ENCODE measurements at regions not wholly inside any gene's neighbourhood (a gene's known extent, or its start where the extent isn't known, plus 50 kb on each side); places are given as distances from the start of the nearest gene placed in this dataset.
"Not testable (repeated sequence)": the region's sequence is repeated elsewhere in the genome, so short reads cannot be mapped to it uniquely, and the experiment has no call there.

DNA sequence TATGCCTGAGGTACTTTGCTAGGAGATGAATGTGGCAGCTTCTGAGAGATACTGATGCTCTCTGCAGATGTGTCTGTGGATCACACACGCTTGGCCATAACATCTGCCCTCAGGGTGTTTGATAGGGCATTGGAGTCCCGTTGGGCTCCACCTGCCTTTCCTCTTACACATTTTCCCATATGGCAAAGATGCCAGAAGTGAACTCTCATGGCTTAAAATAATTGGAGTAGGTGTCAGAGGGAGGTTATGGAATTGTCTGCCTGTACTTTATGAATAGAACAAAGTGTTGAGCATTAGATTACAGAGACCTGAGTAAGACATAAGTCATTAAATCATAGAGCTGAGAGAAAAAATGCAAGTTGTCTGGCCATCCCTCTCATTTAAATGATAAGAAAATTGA is 75.3 kb upstream of the PNPT1 start:
- peaks cover 7% of the 10 kb centered on the region for H3K27me3 Mint-ChIP-seq
- intact Hi-C loops (cut with DNase I, micrococcal nuclease): no loop called here
- DNase-seq: no peak
- no peaks in the 10 kb centered on the region for H3K4me1 Mint-ChIP-seq
- H3K27ac Mint-ChIP-seq: no peak overlapping the region
- ChIA-PET CTCF (no interaction called here), POLR2A (no interaction called here)
- no peaks in the 10 kb centered on the region for H3K36me3 Mint-ChIP-seq (ENCODE audit: low read depth)
- no peak overlapping the region for H3K4me3 Mint-ChIP-seq
- no peak for ATAC-seq
- no peaks in the 10 kb centered on the region for H3K9me3 Mint-ChIP-seq (ENCODE audit: low read depth)

DNA sequence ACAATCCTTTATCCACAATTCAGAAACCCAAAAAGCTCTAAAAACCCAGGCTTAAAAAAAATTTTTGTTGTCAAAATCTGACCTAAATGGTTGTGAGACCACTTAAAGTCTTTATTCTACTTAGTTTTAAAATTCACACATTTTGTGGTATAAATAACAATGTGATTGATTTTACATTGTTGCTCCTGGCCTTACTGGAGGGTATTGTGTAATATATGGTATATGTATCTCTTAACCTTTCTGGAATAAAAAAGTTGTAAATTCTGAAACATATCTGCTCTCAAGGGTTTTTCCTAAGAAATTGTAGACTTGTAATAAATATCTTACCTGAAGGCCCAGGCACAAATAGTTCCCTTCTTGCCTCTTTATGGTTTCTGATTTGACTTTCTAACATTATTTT is 73.3 kb upstream of the PNPT1 start:
- no peaks in the 10 kb centered on the region for H3K9me3 Mint-ChIP-seq (ENCODE audit: low read depth)
- intact Hi-C loops (cut with DNase I, micrococcal nuclease): no loop called here
- no peaks in the 10 kb centered on the region for H3K4me1 Mint-ChIP-seq
- ChIA-PET POLR2A (no interaction called here), CTCF (no interaction called here)
- no peak overlapping the region for H3K27ac Mint-ChIP-seq
- peaks cover 7% of the 10 kb centered on the region for H3K27me3 Mint-ChIP-seq
- ATAC-seq: no peak
- no peaks in the 10 kb centered on the region for H3K36me3 Mint-ChIP-seq (ENCODE audit: low read depth)
- no peak overlapping the region for H3K4me3 Mint-ChIP-seq
- DNase-seq: no peak

DNA sequence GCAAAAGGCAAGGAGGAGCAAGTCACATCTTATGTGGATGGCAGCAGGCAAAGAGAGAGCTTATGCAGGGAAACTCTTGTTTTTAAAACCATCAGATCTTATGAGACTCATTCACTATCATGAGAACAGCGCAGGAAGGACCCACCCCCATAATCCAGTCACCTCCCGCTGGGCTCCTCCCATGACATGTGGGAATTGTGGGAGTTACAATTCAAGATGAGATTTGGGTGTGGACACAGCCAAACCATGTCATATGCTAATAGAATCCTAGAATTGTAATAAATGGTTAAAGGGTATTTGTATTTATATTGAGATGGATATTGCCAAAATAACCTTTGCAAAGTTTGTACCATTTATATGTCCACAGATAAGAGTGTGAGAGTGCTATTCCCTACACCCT is 72.1 kb upstream of the PNPT1 start:
- H3K36me3 Mint-ChIP-seq (ENCODE audit: low read depth); H3K4me3 Mint-ChIP-seq; H3K9me3 Mint-ChIP-seq (ENCODE audit: low read depth); intact Hi-C loops (cut with DNase I, micrococcal nuclease); H3K27ac Mint-ChIP-seq; DNase-seq; H3K4me1 Mint-ChIP-seq; H3K27me3 Mint-ChIP-seq; POLR2A ChIA-PET; ATAC-seq; CTCF ChIA-PET: not testable (repeated sequence)

DNA sequence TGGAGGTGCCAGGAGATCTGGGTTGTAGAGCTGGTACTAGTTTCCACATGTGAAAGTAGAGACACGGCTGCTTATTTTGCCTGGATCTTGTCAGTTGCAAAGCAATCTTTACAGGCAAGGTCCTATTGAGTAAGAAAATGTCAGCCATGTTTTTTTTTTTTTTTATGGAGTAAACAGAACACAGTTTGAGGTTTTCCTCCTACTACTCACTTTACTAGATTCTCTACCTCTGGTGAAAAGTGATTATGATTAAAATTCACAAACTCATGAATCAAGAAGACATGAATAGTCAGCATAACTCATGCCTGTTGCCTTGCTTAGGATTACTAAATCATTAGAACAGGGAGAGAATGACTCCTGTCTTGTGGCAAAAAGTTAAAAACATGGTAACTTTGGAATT is 70.1 kb upstream of the PNPT1 start:
- ChIA-PET POLR2A (no interaction called here), CTCF (no interaction called here)
- intact Hi-C loops (cut with DNase I, micrococcal nuclease): no loop called here
- H3K9me3 Mint-ChIP-seq (ENCODE audit: low read depth): no peaks in the 10 kb centered on the region
- H3K4me1 Mint-ChIP-seq: no peaks in the 10 kb centered on the region
- H3K36me3 Mint-ChIP-seq (ENCODE audit: low read depth): no peaks in the 10 kb centered on the region
- no peak overlapping the region for H3K27ac Mint-ChIP-seq
- H3K27me3 Mint-ChIP-seq: peaks cover 7% of the 10 kb centered on the region
- no peak for DNase-seq
- no peak for ATAC-seq
- no peak overlapping the region for H3K4me3 Mint-ChIP-seq

- no peak overlapping the region for H3K27ac Mint-ChIP-seq
- CTCF ChIA-PET: no interaction called here
- H3K27me3 Mint-ChIP-seq: peaks cover 6% of the 10 kb centered on the region
Measured at GRCh38 chr2:55761526-55761925, 67.9 kb upstream of the PNPT1 start.

GRCh38 chr2:55761024-55761423 is 67.4 kb upstream of the PNPT1 start:
- DNase-seq (no peak), ATAC-seq (no peak)
- Mint-ChIP-seq H3K36me3 (ENCODE audit: low read depth) (no peaks in the 10 kb centered on the region), H3K9me3 (ENCODE audit: low read depth) (no peaks in the 10 kb centered on the region), H3K27ac (no peak overlapping the region), H3K4me1 (no peaks in the 10 kb centered on the region), H3K27me3 (peaks cover 6% of the 10 kb centered on the region), H3K4me3 (no peak overlapping the region)
- POLR2A ChIA-PET: no interaction called here
- CTCF ChIA-PET: no interaction called here
- intact Hi-C loops (cut with DNase I, micrococcal nuclease): no loop called here

More at GRCh38 chr2:55761526-55761925, 67.9 kb upstream of the PNPT1 start:
- H3K4me1 Mint-ChIP-seq: no peaks in the 10 kb centered on the region
- no peak overlapping the region for H3K4me3 Mint-ChIP-seq
- ATAC-seq: no peak
- no peak for DNase-seq
- no peaks in the 10 kb centered on the region for H3K36me3 Mint-ChIP-seq (ENCODE audit: low read depth)
- POLR2A ChIA-PET: no interaction called here
- no peaks in the 10 kb centered on the region for H3K9me3 Mint-ChIP-seq (ENCODE audit: low read depth)
- intact Hi-C loops (cut with DNase I, micrococcal nuclease): no loop called here

GRCh38 chr2:55760125-55760524 is 66.5 kb upstream of the PNPT1 start:
- CTCF ChIA-PET: no interaction called here
- no peak for DNase-seq
- intact Hi-C loops (cut with DNase I, micrococcal nuclease): no loop called here
- POLR2A ChIA-PET: no interaction called here
- Mint-ChIP-seq H3K27me3 (peaks cover 2% of the 10 kb centered on the region), H3K9me3 (ENCODE audit: low read depth) (no peaks in the 10 kb centered on the region), H3K4me3 (no peak overlapping the region), H3K4me1 (no peaks in the 10 kb centered on the region), H3K36me3 (ENCODE audit: low read depth) (no peaks in the 10 kb centered on the region), H3K27ac (no peak overlapping the region)
- no peak for ATAC-seq

GRCh38 chr2:55759271-55759921 is 65.8 kb upstream of the PNPT1 start:
- Mint-ChIP-seq H3K36me3 (ENCODE audit: low read depth) (no peaks in the 10 kb centered on the region), H3K4me3 (no peak overlapping the region), H3K27ac (no peak overlapping the region), H3K9me3 (ENCODE audit: low read depth) (no peaks in the 10 kb centered on the region), H3K4me1 (no peaks in the 10 kb centered on the region), H3K27me3 (peaks cover 2% of the 10 kb centered on the region)
- DNase-seq (no peak), ATAC-seq (no peak)
- CTCF ChIA-PET: no interaction called here
- intact Hi-C loops (cut with DNase I, micrococcal nuclease): no loop called here
- POLR2A ChIA-PET: no interaction called here

- no peak overlapping the region for H3K27ac Mint-ChIP-seq
- CTCF ChIA-PET: no interaction called here
- no peaks in the 10 kb centered on the region for H3K9me3 Mint-ChIP-seq (ENCODE audit: low read depth)
- ATAC-seq: no peak
- no peaks in the 10 kb centered on the region for H3K4me1 Mint-ChIP-seq
- H3K4me3 Mint-ChIP-seq: no peak overlapping the region
- DNase-seq: no peak
- intact Hi-C loops (cut with DNase I, micrococcal nuclease): no loop called here
- POLR2A ChIA-PET: no interaction called here
- no peaks in the 10 kb centered on the region for H3K36me3 Mint-ChIP-seq (ENCODE audit: low read depth)
- peaks cover 6% of the 10 kb centered on the region for H3K27me3 Mint-ChIP-seq
Measured at GRCh38 chr2:55751966-55752365, 58.3 kb upstream of the PNPT1 start.

DNA sequence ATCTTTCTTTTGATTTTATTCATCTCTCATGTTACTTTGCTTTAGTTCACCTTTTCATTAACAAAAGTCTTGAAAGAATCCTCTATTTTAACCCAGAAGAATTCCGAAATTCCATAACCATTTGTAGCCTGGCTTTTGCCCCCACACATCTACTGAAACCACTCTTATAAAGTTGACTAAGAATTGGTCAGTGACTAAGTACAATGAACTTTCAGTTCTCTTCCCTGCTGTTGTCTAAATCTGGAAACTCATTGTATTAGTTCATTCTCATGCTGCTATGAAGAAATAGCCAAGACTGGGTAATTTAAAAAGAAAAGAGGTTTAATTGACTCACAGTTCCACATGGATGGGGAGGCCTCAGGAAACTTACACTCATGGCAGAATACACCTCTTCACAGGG is 49.9 kb upstream of the PNPT1 start:
- Mint-ChIP-seq H3K36me3 (ENCODE audit: low read depth) (no peaks in the 10 kb centered on the region), H3K27me3 (peaks cover 23% of the 10 kb centered on the region), H3K9me3 (ENCODE audit: low read depth) (no peaks in the 10 kb centered on the region), H3K27ac (no peak overlapping the region), H3K4me3 (no peak overlapping the region), H3K4me1 (no peaks in the 10 kb centered on the region)
- intact Hi-C loops (cut with DNase I, micrococcal nuclease): no loop called here
- no peak for DNase-seq
- CTCF ChIA-PET: no interaction called here
- POLR2A ChIA-PET: no interaction called here
- no peak for ATAC-seq
